ENCODE measurements at regions not wholly inside any gene's neighbourhood (a gene's known extent, or its start where the extent isn't known, plus 50 kb on each side); places are given as distances from the start of the nearest gene placed in this dataset.

DNA sequence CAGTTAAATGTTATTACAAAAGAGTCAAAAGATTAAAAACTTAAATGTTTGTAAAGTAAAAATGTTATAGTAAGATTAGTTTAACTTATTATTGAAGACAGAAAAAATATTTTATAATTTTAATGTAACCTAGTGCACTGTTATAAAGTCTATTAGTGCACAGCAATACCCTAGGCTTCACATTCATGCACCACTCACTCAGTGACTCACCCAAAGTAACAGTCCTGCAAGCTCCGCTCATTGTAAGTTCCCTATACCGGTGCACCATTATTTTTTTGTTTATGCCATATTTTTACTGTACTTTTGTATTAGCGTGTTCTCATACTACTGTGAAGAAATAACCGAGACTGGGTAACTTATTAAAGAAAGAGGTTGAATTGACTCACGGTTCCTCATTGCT, 759.7 kb upstream of the CDH7 start:
- intact Hi-C loops (cut with DNase I), result no loop called here
- Histone ChIP-seq H3K9me3 (no peaks in the 10 kb centered on the region), H3K36me3 (no peaks in the 10 kb centered on the region), H3K27ac (no peak overlapping the region), H3K27me3 (no peaks in the 10 kb centered on the region), H3K4me3 (no peak overlapping the region), H3K4me1 (no peaks in the 10 kb centered on the region)
- DNase-seq (ENCODE audit: low spot score in 2 of 2), result no peak
- TF ChIP-seq, protein P1, sequence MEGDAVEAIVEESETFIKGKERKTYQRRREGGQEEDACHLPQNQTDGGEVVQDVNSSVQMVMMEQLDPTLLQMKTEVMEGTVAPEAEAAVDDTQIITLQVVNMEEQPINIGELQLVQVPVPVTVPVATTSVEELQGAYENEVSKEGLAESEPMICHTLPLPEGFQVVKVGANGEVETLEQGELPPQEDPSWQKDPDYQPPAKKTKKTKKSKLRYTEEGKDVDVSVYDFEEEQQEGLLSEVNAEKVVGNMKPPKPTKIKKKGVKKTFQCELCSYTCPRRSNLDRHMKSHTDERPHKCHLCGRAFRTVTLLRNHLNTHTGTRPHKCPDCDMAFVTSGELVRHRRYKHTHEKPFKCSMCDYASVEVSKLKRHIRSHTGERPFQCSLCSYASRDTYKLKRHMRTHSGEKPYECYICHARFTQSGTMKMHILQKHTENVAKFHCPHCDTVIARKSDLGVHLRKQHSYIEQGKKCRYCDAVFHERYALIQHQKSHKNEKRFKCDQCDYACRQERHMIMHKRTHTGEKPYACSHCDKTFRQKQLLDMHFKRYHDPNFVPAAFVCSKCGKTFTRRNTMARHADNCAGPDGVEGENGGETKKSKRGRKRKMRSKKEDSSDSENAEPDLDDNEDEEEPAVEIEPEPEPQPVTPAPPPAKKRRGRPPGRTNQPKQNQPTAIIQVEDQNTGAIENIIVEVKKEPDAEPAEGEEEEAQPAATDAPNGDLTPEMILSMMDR (IDR thresholded peaks at IDR 0.05), result no peak

DNA sequence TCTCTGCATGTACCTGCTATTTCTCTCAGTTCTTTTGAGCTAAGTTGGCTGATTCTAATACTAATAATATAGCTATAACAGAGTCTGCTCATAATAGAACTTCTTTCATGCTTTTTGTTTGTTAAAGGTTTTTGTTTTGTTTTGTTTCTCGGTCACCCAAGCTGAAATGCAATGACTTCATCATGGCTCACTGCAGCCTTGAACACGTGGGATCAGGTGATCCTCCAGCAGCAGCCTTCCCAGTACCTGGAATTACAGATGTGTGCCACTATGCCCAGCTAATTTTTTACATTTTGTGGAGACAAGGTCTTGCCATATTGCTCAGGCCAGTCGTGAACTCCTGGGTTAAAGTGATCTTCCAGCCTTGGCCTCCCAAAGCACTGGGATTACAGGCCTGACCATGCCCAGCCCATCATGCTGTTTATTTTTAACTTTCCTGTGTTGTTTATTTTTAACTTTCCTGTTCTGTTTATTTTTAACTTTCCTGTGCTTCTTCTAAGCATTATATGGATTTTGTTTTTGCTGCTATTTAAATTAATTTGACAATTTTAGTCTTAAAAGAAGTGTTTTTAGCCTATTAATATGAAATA, 763.8 kb upstream of the CDH7 start:
- H3K27me3 ChIP-seq, result no peaks in the 10 kb centered on the region
- H3K36me3 ChIP-seq, result no peaks in the 10 kb centered on the region
- H3K27ac ChIP-seq, result no peak overlapping the region
- no peaks in the 10 kb centered on the region for H3K4me1 ChIP-seq
- no peak for DNase-seq (ENCODE audit: low spot score in 2 of 2)
- H3K9me3 ChIP-seq, result no peaks in the 10 kb centered on the region
- H3K4me3 ChIP-seq, result no peak overlapping the region
- TF ChIP-seq, protein P1 (IDR thresholded peaks at IDR 0.05), result no peak
- intact Hi-C loops (cut with DNase I), result loop anchor here (10.0 kb wide), 1 partner anchor 822 kb away; no protein-coding TSS in a partner anchor

DNA sequence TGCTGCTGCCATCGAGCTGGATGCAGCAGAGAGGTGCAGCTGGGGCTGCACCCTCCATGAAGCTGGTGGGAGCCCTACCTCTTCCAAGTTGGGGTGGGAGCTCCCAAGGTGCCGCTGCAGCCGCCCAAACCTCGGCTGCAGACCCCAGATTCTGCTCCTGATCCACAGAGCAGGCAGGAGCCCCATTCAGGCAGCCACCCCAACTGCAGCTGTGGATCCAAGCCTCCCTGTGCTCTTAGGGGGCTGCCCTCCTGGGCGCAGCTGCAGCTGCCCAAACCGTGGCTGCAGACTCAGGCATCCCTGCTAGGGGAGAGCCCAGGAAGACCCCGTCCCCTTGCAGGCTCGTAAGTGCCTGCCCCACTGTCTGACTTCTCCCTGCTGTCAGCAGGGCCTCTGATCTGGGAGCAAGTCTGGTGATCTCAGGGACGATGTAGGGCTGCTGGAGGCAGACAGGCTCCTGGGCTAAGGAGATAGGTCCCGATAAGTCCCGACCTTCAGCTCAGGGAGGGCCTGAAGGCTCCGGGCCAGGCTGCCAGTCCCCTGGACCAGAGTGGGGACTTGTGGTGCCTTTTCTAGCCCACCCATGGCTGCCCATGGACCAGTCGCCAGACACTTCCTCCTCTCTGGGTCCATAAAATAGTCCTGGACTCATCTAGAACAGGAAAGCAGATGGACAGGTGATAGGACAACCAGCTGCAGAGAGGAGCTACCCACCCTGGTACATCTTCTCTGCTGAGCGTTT, 767.1 kb upstream of the CDH7 start:
- H3K36me3 ChIP-seq, result no peaks in the 10 kb centered on the region
- no peak overlapping the region for H3K4me3 ChIP-seq
- no peaks in the 10 kb centered on the region for H3K4me1 ChIP-seq
- intact Hi-C loops (cut with DNase I), result loop anchor here (10.0 kb wide), 1 partner anchor 819 kb away; no protein-coding TSS in a partner anchor
- H3K27me3 ChIP-seq, result no peaks in the 10 kb centered on the region
- TF ChIP-seq, protein P1 (IDR thresholded peaks at IDR 0.05), result no peak
- H3K9me3 ChIP-seq, result no peaks in the 10 kb centered on the region
- H3K27ac ChIP-seq, result no peak overlapping the region
- DNase-seq (ENCODE audit: low spot score in 2 of 2), result no peak

DNA sequence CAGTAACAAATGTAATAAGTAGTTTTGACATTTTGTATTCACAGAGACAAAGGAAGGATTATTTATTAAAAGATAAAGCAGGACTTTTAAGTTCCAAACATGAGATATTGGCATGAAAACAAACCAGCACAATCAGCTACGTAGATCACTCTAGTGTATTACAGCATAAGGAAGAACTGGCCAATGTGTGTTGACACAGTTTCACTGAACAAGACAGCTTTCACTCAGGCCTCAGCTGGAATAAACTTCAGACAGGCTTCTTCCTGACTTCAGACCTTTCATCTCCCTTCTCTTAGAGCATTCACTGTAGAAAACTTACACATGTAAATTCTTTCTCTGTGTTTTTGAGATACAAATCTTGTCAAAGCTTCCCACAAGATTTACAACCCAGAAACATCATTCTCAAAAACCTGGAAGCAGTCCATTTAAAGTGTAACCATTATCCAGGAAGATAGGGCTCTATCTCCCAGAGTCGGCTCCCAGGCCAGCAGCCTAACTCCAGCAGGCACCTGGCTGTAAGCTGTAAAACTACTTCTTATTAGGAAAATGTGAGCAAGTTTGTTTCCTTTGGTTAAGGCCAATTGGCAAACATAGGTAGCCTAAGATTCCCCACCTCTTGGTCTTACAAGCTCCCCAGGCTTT, 768.3 kb upstream of the CDH7 start:
- Histone ChIP-seq H3K4me3 (no peak overlapping the region), H3K9me3 (no peaks in the 10 kb centered on the region), H3K27ac (no peak overlapping the region), H3K4me1 (no peaks in the 10 kb centered on the region), H3K36me3 (no peaks in the 10 kb centered on the region), H3K27me3 (no peaks in the 10 kb centered on the region)
- DNase-seq (ENCODE audit: low spot score in 2 of 2), result no peak
- TF ChIP-seq, protein P1 (IDR thresholded peaks at IDR 0.05), result no peak
- intact Hi-C loops (cut with DNase I), result loop anchor here (10.0 kb wide), 1 partner anchor 818 kb away; no protein-coding TSS in a partner anchor

DNA sequence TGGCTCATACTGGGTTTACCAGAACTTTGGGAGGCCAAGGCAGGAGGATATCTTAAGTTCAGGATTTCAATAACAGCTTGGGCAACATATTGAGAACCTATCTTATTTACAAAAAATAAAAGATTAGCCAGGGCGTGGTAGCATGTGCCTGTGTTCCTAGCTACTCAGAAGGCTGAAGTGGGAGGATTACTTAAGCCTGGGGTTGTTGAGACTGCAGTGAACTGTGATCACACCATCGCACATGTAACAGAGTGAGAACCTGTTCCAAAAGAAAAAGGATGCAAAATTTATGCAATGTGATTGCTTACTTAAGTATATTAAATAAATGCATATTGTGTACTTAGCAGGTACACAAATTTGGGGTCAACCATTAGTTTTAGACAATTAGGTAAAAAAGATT, 768.9 kb upstream of the CDH7 start:
- TF ChIP-seq, protein P1 (IDR thresholded peaks at IDR 0.05), result no peak
- Histone ChIP-seq H3K9me3 (no peaks in the 10 kb centered on the region), H3K27me3 (no peaks in the 10 kb centered on the region), H3K36me3 (no peaks in the 10 kb centered on the region), H3K4me3 (no peak overlapping the region), H3K27ac (no peak overlapping the region), H3K4me1 (no peaks in the 10 kb centered on the region)
- DNase-seq (ENCODE audit: low spot score in 2 of 2), result no peak
- intact Hi-C loops (cut with DNase I), result loop anchor here (10.0 kb wide), 1 partner anchor 817 kb away; no protein-coding TSS in a partner anchor
